Stomach (tissue), 8 donors: ENCODE measurements at regions not wholly inside any gene's neighbourhood (a gene's known extent, or its start where the extent isn't known, plus 50 kb on each side); places are given as distances from the start of the nearest gene placed in this dataset.

Source experiments
- DNase-seq, 2 donors: peaks; one replicate each; pipeline versions ENCODE4 v3.0.0 to v3.0.0-alpha.2; 2013 to 2019
- H3K27ac ChIP-seq, 5 donors: fragments of 200-600 bp in 4 of 5; sonication (generic) in 4 of 5; one replicate each; pipeline ENCODE4 v1.5.1; 2013 to 2019; ENCODE audit warnings: mild to moderate bottlenecking in 1 of 5, moderate library complexity in 1 of 5
- H3K27me3 ChIP-seq, 3 donors: fragments of 200-600 bp; sonication (generic); one replicate each; pipeline ENCODE4 v1.5.1; 2017 to 2019; ENCODE audit warnings: mixed run types in 1 of 3
- H3K36me3 ChIP-seq, 4 donors: fragments of 200-600 bp; sonication (generic); 1 replicate in 3 of 4; 2 replicates in 1 of 4; pipeline ENCODE4 v1.5.1; 2016 to 2019
- H3K4me1 ChIP-seq, 4 donors: fragments of 200-600 bp; sonication (generic); one replicate each; pipeline ENCODE4 v1.5.1; 2016 to 2019
- H3K4me3 ChIP-seq, 4 donors: fragments of 200-600 bp; sonication (generic) in 3 of 4; one replicate each; pipeline ENCODE4 v1.5.1; 2016 to 2019; ENCODE audit warnings: mild to moderate bottlenecking in 1 of 4
- H3K9me3 ChIP-seq, 4 donors: fragments of 200-600 bp; sonication (generic); one replicate each; pipeline ENCODE4 v1.5.1; 2016 to 2019
- CTCF ChIP-seq, 7 experiments: fragments of 450-650 bp in 4 of 7; fragments of 200-600 bp in 3 of 7; sonication (generic) in 3 of 7; IDR thresholded peaks; one replicate each; pipeline ENCODE4 v1.5.1; 2016 to 2019; ENCODE audit warnings: antibody characterized with exemption in 7 of 7, control low read depth in 2 of 7, mild to moderate bottlenecking in 1 of 7
- EP300 ChIP-seq: sonication (generic); formaldehyde crosslinking; IDR thresholded peaks from one replicate; pipeline ENCODE4 v1.6.1; 2017; ENCODE audit warnings: antibody characterized with exemption
- POLR2A ChIP-seq, 4 donors: fragments of 450-650 bp; IDR thresholded peaks; one replicate each; pipeline ENCODE4 v1.6.1; 2016; ENCODE audit warnings: antibody characterized with exemption in 4 of 4, control low read depth in 2 of 4, mild to moderate bottlenecking in 1 of 4, moderate library complexity in 1 of 4
- POLR2AphosphoS5 ChIP-seq, 3 donors: sonication (generic); formaldehyde crosslinking; IDR thresholded peaks; one replicate each; pipeline ENCODE4 v1.6.1; 2016; ENCODE audit warnings: antibody characterized with exemption in 3 of 3
- WGBS, 5 donors: extraction: QIAGEN DNeasy Blood & Tissue Kit in 3 of 5; methylation state at CpG; one replicate each; pipeline versions ENCODE4 v1.1.5 to v1.1.7; 2013 to 2018; 5-methylcytosine and 5-hydroxymethylcytosine counted together
- intact Hi-C: fragments of 100-400 bp; cut with DNase I; formaldehyde crosslinking; loops from one replicate; pipeline ENCODE4 v1.15.1; 2023; ENCODE audit warnings: low total_unique reads
- donor health status: healthy with polysubstance abuse.
- donor health status: Bipolar disorder and iron deficiency.
- donor health status: healthy.

DNA sequence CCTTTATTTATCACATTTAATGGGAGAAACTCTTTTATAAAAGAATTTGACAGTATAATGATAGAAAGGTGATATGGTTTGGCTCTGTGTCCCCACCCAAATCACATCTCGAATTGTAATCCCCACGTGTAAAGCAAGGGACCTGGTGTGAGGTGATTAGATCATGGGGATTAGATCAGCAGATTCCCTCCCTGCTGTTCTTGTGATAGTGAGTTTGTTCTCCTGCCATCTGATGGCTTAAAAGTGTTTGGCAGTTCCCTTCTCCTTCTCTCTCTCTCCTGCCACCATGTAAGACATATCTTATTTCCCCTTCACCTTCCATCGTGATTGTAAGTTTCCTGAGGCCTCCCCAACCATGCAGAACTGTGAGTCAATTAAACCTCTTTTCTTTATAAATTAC, 1110.3 kb downstream of the FLRT2 start:
- no peak for TF ChIP-seq POLR2A (IDR thresholded peaks at IDR 0.05)
- TF ChIP-seq EP300: no peak
- no peak for TF ChIP-seq POLR2AphosphoS5 (IDR thresholded peaks at IDR 0.05)
- TF ChIP-seq CTCF (IDR thresholded peaks at IDR 0.05): no peak
- 59 to 78% (median 70%) methylated on average over 3 of the region's 3 CpGs for WGBS, 5 donors
- intact Hi-C loops: no loop called here

DNA sequence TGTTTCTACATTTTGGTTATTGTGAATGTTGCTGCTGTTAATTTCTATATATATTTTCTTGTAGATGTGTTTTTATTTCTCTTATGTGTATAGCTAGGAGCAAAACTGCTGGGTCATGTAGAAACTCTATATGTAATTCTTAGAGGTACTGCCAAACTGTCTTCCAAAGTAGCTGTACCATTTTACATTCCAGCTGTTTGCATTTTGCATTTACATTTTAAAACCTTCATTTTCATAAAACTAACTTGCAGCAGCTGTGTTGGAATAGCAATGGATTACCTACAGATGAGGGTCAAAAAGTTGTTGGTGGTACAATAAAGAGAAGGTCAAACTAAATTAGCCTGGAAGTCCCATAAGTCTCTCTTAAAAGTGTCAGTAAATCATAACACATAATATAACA, 1109.7 kb downstream of the FLRT2 start:
- intact Hi-C loops: no loop called here

More for the DNA sequence above, 1110.3 kb downstream of the FLRT2 start:
- no peaks in the 10 kb centered on the region for H3K4me1 ChIP-seq
- H3K27me3 ChIP-seq: no peaks in the 10 kb centered on the region
- no peaks in the 10 kb centered on the region for H3K36me3 ChIP-seq
- no peak overlapping the region for H3K27ac ChIP-seq
- H3K9me3 ChIP-seq: no peaks in the 10 kb centered on the region
- H3K4me3 ChIP-seq: no peak overlapping the region
- DNase-seq: no peak

GRCh38 chr14:86639146-86639545, 1109.2 kb downstream of the FLRT2 start:
- WGBS, 5 donors: 90 to 91% (median 91%) methylated on average over 5 of the region's 5 CpGs
- no peaks in the 10 kb centered on the region for H3K36me3 ChIP-seq
- intact Hi-C loops: no loop called here
- TF ChIP-seq CTCF (IDR thresholded peaks at IDR 0.05) (no peak), POLR2AphosphoS5 (IDR thresholded peaks at IDR 0.05) (no peak), POLR2A (IDR thresholded peaks at IDR 0.05) (no peak), EP300 (no peak)
- no peaks in the 10 kb centered on the region for H3K27me3 ChIP-seq
- no peaks in the 10 kb centered on the region for H3K9me3 ChIP-seq
- no peak for DNase-seq
- no peak overlapping the region for H3K4me3 ChIP-seq
- no peaks in the 10 kb centered on the region for H3K4me1 ChIP-seq
- H3K27ac ChIP-seq: no peak overlapping the region

More for the DNA sequence above, 1109.7 kb downstream of the FLRT2 start:
- Histone ChIP-seq H3K27ac (no peak overlapping the region), H3K9me3 (no peaks in the 10 kb centered on the region), H3K27me3 (no peaks in the 10 kb centered on the region), H3K36me3 (no peaks in the 10 kb centered on the region), H3K4me3 (no peak overlapping the region), H3K4me1 (no peaks in the 10 kb centered on the region)
- no peak for DNase-seq
- TF ChIP-seq EP300: no peak
- TF ChIP-seq POLR2AphosphoS5 (IDR thresholded peaks at IDR 0.05): no peak
- TF ChIP-seq POLR2A (IDR thresholded peaks at IDR 0.05): no peak
- no peak for TF ChIP-seq CTCF (IDR thresholded peaks at IDR 0.05)

DNA sequence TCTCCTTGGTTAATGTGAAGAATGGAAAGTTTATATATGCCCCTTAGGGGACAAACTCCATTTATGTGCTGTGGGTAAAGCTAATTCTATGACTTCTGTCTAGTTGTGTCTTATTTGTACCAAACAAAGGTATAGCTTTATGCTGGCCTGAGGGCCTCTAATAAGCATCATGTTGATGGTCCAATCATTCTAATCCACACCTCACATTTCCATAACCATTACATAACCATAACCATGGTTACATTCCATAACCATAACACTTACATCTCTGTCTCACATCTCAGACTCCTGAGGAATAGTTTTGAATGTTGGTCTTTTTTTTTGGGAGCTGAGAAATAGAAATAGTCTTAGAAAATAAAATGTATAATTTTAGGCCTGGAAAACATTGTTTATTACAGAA, 1097.1 kb downstream of the FLRT2 start:
- H3K27ac ChIP-seq: no peak overlapping the region
- H3K4me1 ChIP-seq: no peaks in the 10 kb centered on the region
- no peaks in the 10 kb centered on the region for H3K27me3 ChIP-seq
- DNase-seq: no peak
- no peaks in the 10 kb centered on the region for H3K9me3 ChIP-seq
- H3K36me3 ChIP-seq: no peaks in the 10 kb centered on the region
- intact Hi-C loops: no loop called here
- TF ChIP-seq EP300 (no peak), CTCF (IDR thresholded peaks at IDR 0.05) (no peak), POLR2AphosphoS5 (IDR thresholded peaks at IDR 0.05) (no peak), POLR2A (IDR thresholded peaks at IDR 0.05) (no peak)
- no peak overlapping the region for H3K4me3 ChIP-seq
